Endodermal cell (in vitro differentiated cells): ENCODE measurements at regions not wholly inside any gene's neighbourhood (a gene's known extent, or its start where the extent isn't known, plus 50 kb on each side); places are given as distances from the start of the nearest gene placed in this dataset.

Source experiments
- DNase-seq: peaks from one replicate; pipeline ENCODE4 v3.0.0-alpha.2; 2017
- H3K27ac ChIP-seq: 2 replicates; pipeline ENCODE4 v1.5.1; 2013; ENCODE audit warnings: mild to moderate bottlenecking, low read depth, low read length, moderate library complexity
- H3K27me3 ChIP-seq: 2 replicates; pipeline ENCODE4 v1.6.1; 2013; ENCODE audit warnings: mild to moderate bottlenecking, low read length, moderate library complexity; ENCODE audit not compliant: insufficient read depth, control insufficient read depth, poor library complexity, severe bottlenecking
- H3K36me3 ChIP-seq: 2 replicates; pipeline ENCODE4 v1.7.0; 2013; ENCODE audit warnings: mild to moderate bottlenecking, low read length, moderate library complexity; ENCODE audit not compliant: control insufficient read depth, insufficient read depth
- H3K4me1 ChIP-seq: one replicate; pipeline ENCODE4 v1.7.0; 2013; ENCODE audit warnings: low read length; ENCODE audit not compliant: control insufficient read depth, insufficient read depth
- H3K4me3 ChIP-seq: 2 replicates; pipeline ENCODE4 v1.5.1; 2013; ENCODE audit warnings: mild to moderate bottlenecking, low read length, moderate library complexity
- H3K9ac ChIP-seq: 2 replicates; pipeline ENCODE4 v1.6.1; 2013; ENCODE audit warnings: mild to moderate bottlenecking, low read length, moderate library complexity; ENCODE audit not compliant: poor library complexity, severe bottlenecking; ENCODE audit errors: extremely low read depth
- H3K9me3 ChIP-seq: 2 replicates; pipeline ENCODE4 v1.6.1; 2013; ENCODE audit warnings: mild to moderate bottlenecking, low read length, moderate library complexity; ENCODE audit not compliant: control insufficient read depth
- H3K27ac Mint-ChIP-seq: 2 replicates; pipeline ENCODE4 v1.8.0; 2020; ENCODE audit warnings: mixed read lengths
- H3K27me3 Mint-ChIP-seq: 2 replicates; pipeline ENCODE4 v1.8.0; 2021; ENCODE audit warnings: mild to moderate bottlenecking, mixed read lengths; ENCODE audit not compliant: insufficient read depth
- H3K36me3 Mint-ChIP-seq: 2 replicates; pipeline ENCODE4 v1.8.0; 2020; ENCODE audit warnings: low read depth, mixed read lengths
- H3K4me1 Mint-ChIP-seq: 2 replicates; pipeline ENCODE4 v1.8.0; 2020; ENCODE audit warnings: mixed read lengths
- H3K4me3 Mint-ChIP-seq: 2 replicates; pipeline ENCODE4 v1.8.0; 2020; ENCODE audit warnings: mild to moderate bottlenecking, moderate library complexity, mixed read lengths
- H3K9me3 Mint-ChIP-seq: 2 replicates; pipeline ENCODE4 v1.8.0; 2020; ENCODE audit warnings: mild to moderate bottlenecking, mixed read lengths
- CTCF ChIP-seq: fragments of 200-600 bp; sonication (generic); conservative IDR thresholded peaks from 2 replicates; pipeline ENCODE4 v1.5.0; 2021; ENCODE audit warnings: antibody characterized with exemption, mild to moderate bottlenecking
- WGBS, 2 experiments: methylation state at CpG; one replicate each; pipeline versions ENCODE4 v1.1.5 to v1.1.7; 2013; ENCODE audit warnings: missing lambda C conversion rate in 2 of 2, mixed read lengths in 1 of 2; ENCODE audit not compliant: insufficient coverage in 1 of 2, insufficient read length in 1 of 2; 5-methylcytosine and 5-hydroxymethylcytosine counted together

GRCh38 chr5:42930934-42931333, 109.2 kb downstream of the ANXA2R start:
- H3K4me1 Mint-ChIP-seq = no peaks in the 10 kb centered on the region
- no peaks in the 10 kb centered on the region for H3K27me3 ChIP-seq
- no peak overlapping the region for H3K9ac ChIP-seq
- peaks cover 17% of the 10 kb centered on the region for H3K9me3 ChIP-seq
- peaks cover 21% of the 10 kb centered on the region for H3K27me3 Mint-ChIP-seq
- no peak for DNase-seq
- 100% methylated on average over 1 of the region's 1 CpG; no CpG with 5 or more reads in 1 of the 2 experiments for WGBS, 2 experiments
- H3K36me3 ChIP-seq = no peaks in the 10 kb centered on the region
- no peak overlapping the region for H3K27ac Mint-ChIP-seq
- no peak for TF ChIP-seq CTCF
- H3K4me3 ChIP-seq = no peak overlapping the region
- no peak overlapping the region for H3K27ac ChIP-seq
- no peaks in the 10 kb centered on the region for H3K36me3 Mint-ChIP-seq
- H3K9me3 Mint-ChIP-seq = peaks cover 36% of the 10 kb centered on the region
- H3K4me1 ChIP-seq = no peaks in the 10 kb centered on the region
- H3K4me3 Mint-ChIP-seq = no peak overlapping the region

GRCh38 chr5:42929871-42930270, 110.2 kb downstream of the ANXA2R start:
- Histone ChIP-seq H3K4me3 (no peak overlapping the region), H3K36me3 (no peaks in the 10 kb centered on the region), H3K27me3 (no peaks in the 10 kb centered on the region), H3K9me3 (peaks cover 17% of the 10 kb centered on the region), H3K4me1 (no peaks in the 10 kb centered on the region), H3K9ac (no peak overlapping the region), H3K27ac (no peak overlapping the region)
- Mint-ChIP-seq H3K4me3 (no peak overlapping the region), H3K4me1 (no peaks in the 10 kb centered on the region), H3K36me3 (no peaks in the 10 kb centered on the region), H3K27ac (no peak overlapping the region), H3K9me3 (peaks cover 38% of the 10 kb centered on the region), H3K27me3 (peaks cover 22% of the 10 kb centered on the region)
- no peak for DNase-seq
- WGBS, 2 experiments = 69 to 80% methylated on average over 3 to 4 of the region's 4 CpGs
- no peak for TF ChIP-seq CTCF

GRCh38 chr5:42927730-42928129, 112.4 kb downstream of the ANXA2R start:
- peaks cover 17% of the 10 kb centered on the region for H3K9me3 ChIP-seq
- 92 to 95% methylated on average over 7 to 8 of the region's 8 CpGs for WGBS, 2 experiments
- H3K27me3 Mint-ChIP-seq = peaks cover 12% of the 10 kb centered on the region

More at GRCh38 chr5:42927730-42928129, 112.4 kb downstream of the ANXA2R start:
- H3K4me3 ChIP-seq = no peak overlapping the region
- no peak for DNase-seq
- Mint-ChIP-seq H3K9me3 (peaks cover 34% of the 10 kb centered on the region), H3K36me3 (no peaks in the 10 kb centered on the region), H3K4me1 (no peaks in the 10 kb centered on the region), H3K4me3 (no peak overlapping the region), H3K27ac (no peak overlapping the region)
- no peak overlapping the region for H3K9ac ChIP-seq
- H3K36me3 ChIP-seq = no peaks in the 10 kb centered on the region
- no peak for TF ChIP-seq CTCF
- no peaks in the 10 kb centered on the region for H3K4me1 ChIP-seq
- H3K27ac ChIP-seq = no peak overlapping the region
- no peaks in the 10 kb centered on the region for H3K27me3 ChIP-seq
